ENCODE measurements at regions not wholly inside any gene's neighbourhood (a gene's known extent, or its start where the extent isn't known, plus 50 kb on each side); places are given as distances from the start of the nearest gene placed in this dataset.

DNA sequence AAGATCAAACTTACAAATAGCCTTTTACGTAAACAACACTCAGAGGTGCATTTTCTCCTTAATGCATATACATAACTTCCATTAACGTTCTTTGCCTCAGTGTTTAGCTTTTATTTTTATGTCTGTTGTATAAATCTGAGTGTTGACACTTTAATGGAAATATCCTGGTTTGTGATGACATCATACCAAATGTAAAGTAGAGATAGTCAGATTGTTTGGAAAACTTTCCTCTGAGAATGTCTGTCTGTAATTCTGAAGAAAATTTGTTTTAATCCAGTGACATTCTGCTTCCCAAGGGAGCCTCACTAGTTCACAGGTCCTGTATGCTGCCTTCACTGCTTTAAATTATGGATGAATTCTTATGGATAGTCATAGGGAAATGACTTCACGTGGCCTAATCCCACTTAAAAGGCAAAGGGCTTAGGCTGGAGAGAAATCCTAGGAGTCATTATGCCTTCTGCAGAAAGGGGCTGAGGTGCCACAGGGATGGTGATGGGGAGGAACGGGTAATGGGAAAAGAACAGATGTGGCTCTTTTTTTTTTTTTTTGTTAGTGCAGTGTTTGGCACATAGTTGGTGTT is 93.2 kb downstream of the DNAJB9 start:
- TF ChIP-seq GATA3 (IDR thresholded peaks at IDR 0.05; ENCODE audit: low read depth, low read length) (no peak), GATA2 (IDR thresholded peaks at IDR 0.05; ENCODE audit: low read depth, low read length) (no peak)

DNA sequence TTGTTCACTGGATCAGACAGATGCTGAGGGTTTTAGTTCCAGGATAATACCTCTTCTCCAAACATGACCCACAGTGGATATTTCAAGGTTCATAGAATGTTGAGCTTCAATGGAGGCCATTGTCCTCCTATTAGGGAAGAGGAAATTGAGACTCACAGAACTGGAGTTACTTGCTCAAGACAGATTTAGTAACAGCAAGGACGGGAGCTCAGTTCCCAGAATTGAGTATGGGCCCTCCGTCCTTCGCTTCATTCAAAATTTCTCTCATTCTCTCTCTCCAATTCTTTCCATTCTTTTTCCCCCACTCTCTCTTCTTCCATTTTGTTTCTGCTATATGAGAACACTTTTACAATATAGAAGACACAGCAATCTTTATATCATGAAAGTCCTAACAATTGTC is 94.0 kb downstream of the DNAJB9 start:
- TF ChIP-seq GATA2 (IDR thresholded peaks at IDR 0.05; ENCODE audit: low read depth, low read length) (no peak), GATA3 (IDR thresholded peaks at IDR 0.05; ENCODE audit: low read depth, low read length) (no peak)

DNA sequence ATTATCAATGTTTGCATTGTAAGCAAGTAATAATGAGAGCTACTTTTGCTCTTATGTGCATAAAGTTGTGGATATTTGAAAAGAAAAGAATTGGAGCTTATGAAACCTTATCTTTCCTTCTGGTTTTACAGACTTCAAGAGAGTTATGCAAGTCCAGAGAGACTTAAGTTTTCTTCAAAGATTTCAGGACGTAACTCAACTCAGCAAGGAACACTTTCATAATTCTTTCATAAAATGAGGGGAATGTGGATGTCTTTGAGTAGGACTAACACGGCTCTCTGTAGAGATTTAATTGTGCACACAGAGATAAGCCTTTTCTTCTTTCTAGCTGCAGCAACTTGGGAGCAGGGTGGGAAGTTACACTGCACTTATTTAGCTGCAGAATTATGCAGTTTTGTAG is 97.5 kb downstream of the DNAJB9 start:
- TF ChIP-seq GATA2 (IDR thresholded peaks at IDR 0.05; ENCODE audit: low read depth, low read length), result no peak
- TF ChIP-seq GATA3 (IDR thresholded peaks at IDR 0.05; ENCODE audit: low read depth, low read length), result no peak

DNA sequence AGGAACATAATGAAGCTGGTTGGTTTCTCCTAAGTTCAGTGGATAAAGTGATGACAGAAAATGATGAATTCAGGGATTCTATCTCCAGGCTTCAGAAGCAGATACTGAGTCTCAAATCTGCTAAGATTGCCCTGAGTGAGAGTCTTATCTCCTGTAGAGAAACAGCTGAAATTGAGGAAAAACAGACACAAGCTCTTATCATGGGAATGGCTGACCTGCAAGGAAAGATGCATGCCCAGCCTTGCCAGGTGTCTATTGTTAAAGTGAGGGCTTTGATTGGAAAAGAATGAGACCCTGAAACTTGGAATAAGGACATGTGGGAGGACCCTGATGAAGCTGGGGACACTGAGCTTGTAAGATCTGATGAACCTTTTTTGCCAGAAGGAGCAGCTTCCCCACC is 100.3 kb downstream of the DNAJB9 start:
- TF ChIP-seq GATA3 (IDR thresholded peaks at IDR 0.05; ENCODE audit: low read depth, low read length), result no peak
- TF ChIP-seq GATA2 (IDR thresholded peaks at IDR 0.05; ENCODE audit: low read depth, low read length), result no peak

DNA sequence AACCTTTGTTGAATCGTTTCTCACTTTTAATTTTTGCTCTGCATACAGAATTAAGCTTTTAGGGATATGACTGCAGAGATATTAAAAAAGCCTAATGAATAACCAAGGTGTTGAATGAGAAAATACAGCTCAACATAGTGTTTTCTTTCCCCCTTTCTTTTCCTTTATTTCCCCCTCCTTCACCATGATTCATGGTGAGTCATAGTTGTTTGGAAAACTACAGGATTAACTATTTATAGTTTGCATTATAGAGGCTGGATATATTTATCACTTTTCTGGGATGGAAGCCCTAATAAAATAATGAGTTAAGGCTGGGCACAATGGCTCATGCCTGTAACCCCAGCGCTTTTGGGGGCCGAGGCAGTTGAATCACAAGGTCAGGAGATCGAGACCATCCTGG is 115.0 kb downstream of the DNAJB9 start:
- no peak for TF ChIP-seq GATA3 (IDR thresholded peaks at IDR 0.05; ENCODE audit: low read depth, low read length)
- no peak for TF ChIP-seq GATA2 (IDR thresholded peaks at IDR 0.05; ENCODE audit: low read depth, low read length)

DNA sequence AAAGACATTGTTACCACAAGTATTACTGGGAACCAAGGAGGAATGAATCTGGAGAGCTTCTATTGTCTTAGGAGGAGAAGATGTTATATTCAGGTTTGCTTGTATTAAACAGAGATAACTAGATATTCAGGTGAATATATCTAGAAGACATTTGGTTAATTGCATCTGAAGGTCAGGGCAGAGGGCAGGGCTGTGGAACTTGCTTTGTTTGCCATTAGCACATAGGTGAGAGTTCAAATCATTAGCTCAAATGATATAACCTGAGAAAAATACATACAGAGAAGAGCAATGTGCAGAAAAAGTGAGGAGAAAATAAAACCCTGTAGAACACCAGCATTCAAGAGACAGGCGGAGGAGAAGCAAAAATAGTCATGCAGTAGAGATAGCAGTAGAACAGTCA is 116.8 kb downstream of the DNAJB9 start:
- no peak for TF ChIP-seq GATA2 (IDR thresholded peaks at IDR 0.05; ENCODE audit: low read depth, low read length)
- TF ChIP-seq GATA3 (IDR thresholded peaks at IDR 0.05; ENCODE audit: low read depth, low read length), result no peak

DNA sequence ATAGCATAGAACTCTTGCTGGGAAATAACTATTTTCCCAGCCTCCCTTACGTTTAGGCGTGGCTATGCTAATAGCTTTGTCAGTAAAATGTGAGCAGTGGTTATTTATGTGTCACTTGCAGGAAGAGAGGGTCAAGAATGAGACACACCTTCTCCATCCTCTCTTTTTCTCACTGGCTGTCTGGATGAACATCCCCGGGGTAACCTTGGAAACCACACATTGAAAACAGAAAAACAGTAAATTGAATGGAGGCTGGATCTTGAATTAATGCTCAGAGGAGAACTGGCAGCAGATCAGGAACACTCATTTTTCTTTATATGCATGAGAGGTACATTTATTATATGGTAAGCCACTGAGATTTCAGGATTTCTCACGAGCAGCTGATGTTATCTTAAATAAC is 127.6 kb downstream of the DNAJB9 start:
- TF ChIP-seq GATA3 (IDR thresholded peaks at IDR 0.05; ENCODE audit: low read depth, low read length) (no peak), GATA2 (IDR thresholded peaks at IDR 0.05; ENCODE audit: low read depth, low read length) (no peak)

DNA sequence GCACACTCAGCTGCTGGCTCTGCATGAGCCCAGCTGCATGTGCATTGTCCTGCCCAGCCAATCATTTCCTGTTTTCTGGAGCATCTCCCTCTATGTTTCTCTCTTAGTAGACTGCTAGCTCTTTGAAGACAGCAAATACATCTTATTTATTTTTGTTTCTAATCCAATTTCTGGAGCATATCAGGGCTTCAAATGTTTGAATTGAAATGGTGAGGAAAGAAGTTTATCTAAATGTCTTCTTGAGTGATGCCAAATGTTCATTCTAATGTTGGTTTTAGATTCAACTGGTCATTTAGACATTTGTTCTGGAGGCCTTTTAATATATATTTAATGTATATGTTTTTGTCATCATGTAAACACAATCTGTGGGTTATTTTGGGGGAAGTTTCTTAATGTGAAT is 141.9 kb downstream of the DNAJB9 start:
- no peak for TF ChIP-seq GATA2 (IDR thresholded peaks at IDR 0.05; ENCODE audit: low read depth, low read length)
- TF ChIP-seq GATA3 (IDR thresholded peaks at IDR 0.05; ENCODE audit: low read depth, low read length), result no peak

DNA sequence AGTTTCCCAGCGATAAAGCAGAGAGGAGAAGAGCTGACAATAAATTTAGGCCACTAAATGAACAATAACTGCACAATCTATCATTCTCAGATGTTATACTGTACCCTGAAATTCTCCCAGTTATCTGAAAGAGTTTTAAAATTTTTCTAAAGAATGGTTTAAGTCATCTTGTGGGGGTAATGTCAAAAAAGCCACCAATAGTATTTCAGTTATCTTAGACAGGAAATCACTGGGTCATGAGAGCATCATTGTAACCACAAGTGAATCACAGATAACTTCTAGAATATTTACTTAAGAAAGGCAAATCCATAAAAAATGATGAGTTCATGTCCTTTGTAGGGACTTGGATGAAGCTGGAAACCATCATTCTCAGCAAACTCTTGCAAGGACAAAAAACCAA is 147.1 kb downstream of the DNAJB9 start:
- TF ChIP-seq GATA2 (IDR thresholded peaks at IDR 0.05; ENCODE audit: low read depth, low read length), result no peak
- TF ChIP-seq GATA3 (IDR thresholded peaks at IDR 0.05; ENCODE audit: low read depth, low read length), result no peak

DNA sequence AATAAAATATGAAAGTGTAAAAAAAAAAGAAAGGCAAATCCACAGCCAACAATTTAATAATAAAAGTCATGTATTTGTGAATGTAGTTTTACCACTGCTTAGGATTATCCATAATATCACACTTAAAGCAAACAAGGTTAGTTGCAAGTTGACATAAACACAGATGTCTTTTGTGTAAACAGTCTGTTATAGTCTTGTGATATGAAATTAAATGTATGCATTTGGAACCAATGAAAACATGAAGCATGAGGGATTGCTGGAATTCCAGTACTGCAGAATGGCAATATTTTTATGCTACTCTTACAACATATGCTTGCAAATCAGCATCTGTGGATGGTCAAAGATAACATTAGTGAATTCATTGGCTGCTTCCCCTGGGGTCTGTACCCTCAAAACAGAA is 148.1 kb downstream of the DNAJB9 start:
- TF ChIP-seq GATA3 (IDR thresholded peaks at IDR 0.05; ENCODE audit: low read depth, low read length) (no peak), GATA2 (IDR thresholded peaks at IDR 0.05; ENCODE audit: low read depth, low read length) (no peak)

DNA sequence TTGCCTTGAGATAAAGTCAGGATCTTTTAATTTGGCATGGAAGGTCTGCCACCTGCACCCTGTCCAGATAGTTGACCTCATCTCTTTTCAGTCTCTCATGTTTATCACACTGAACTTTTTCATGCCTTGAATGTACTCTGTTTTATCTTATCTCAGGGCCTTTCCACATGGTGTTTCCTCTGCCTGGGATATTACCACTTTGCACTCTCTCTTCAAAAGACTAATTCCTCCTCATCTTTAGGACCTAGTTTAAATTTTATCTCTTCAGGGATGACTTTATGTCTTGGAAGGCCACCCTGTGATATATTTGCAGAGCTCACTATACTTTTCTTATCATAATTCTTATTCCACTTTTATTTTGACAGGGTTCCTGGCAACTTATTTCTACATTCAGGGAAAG is 150.0 kb downstream of the DNAJB9 start:
- TF ChIP-seq GATA3 (IDR thresholded peaks at IDR 0.05; ENCODE audit: low read depth, low read length), result no peak
- no peak for TF ChIP-seq GATA2 (IDR thresholded peaks at IDR 0.05; ENCODE audit: low read depth, low read length)

DNA sequence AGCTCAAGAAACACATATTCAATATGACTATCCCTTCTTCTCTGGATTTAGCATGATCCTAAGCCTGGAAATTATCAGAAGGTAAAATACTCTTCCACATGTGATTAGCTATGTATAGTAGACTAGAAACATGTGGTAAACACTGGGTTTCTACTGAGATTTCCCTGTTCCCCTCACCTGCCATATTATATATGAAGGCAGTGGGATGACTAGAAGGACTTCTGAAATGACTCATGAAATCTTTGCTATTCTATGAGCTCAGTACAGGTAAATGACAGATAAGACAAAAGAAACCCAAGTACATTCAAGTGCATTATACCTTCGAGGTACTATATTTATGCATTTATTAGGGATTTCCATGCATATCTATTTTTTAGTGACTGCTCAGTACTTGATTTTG is 152.9 kb downstream of the DNAJB9 start:
- TF ChIP-seq GATA3 (IDR thresholded peaks at IDR 0.05; ENCODE audit: low read depth, low read length) (no peak), GATA2 (IDR thresholded peaks at IDR 0.05; ENCODE audit: low read depth, low read length) (no peak)

DNA sequence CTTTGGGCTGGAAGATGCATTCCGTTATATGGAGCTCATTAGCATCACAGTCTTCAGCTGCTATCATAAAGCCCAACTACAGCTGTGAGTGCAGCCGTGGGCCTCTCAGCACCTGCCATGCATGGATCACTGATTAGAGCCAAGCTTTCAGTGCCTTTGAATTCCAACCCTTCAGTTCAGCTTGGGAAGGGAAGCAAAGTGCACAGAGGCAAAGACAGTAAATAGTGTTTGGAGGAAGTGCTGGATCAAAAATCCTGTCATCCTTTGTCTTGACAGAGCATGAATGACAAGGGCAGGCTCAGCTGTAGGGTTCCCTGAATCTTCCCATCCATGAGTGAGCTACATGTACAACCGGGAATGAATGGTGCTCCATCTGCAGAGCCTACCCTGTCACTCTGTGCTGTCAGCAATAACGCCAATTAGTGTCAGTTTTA is 153.7 kb downstream of the DNAJB9 start:
- TF ChIP-seq GATA3 (IDR thresholded peaks at IDR 0.05; ENCODE audit: low read depth, low read length) (no peak), GATA2 (IDR thresholded peaks at IDR 0.05; ENCODE audit: low read depth, low read length) (no peak)

DNA sequence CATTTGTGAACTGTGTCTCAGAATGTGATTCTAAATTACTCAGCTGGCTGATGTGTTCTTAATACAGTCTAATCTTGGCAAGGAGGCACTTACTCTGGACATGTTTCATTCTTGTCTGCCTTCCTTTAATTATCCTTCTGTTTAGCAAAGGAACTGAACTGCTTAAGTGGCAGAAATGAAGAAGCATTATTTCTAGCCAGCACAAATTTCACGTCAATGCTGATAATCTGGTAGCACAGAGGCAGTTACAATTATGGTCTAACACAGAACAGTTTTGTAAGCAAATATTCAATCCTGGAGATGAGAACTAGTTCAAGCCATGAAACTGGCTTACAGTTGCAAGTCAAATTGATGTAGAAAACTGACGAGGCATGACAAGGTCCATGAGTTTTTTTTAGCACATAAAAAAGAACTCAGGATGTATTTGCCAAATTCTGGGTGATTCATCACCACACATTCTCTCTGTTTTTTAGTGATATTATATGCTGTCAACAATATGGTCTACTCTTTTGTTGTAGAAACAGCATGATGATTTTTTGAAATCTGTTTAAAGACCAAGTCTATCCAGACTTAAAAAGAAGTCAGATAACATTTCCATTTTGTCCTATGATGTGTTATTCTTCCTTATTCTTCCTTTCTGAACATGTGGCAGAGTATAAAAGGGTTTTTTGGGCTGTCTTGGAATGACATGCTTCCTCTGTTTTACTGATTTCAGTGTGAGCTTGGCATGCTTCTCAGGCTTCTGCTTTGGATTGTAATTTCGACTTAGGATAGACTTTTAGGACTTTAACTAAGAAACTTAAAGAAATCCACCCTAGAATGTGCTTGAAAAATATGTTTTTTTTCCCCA is 154.8 kb downstream of the DNAJB9 start:
- no peak for TF ChIP-seq GATA3 (IDR thresholded peaks at IDR 0.05; ENCODE audit: low read depth, low read length)
- TF ChIP-seq GATA2 (IDR thresholded peaks at IDR 0.05; ENCODE audit: low read depth, low read length), result no peak

DNA sequence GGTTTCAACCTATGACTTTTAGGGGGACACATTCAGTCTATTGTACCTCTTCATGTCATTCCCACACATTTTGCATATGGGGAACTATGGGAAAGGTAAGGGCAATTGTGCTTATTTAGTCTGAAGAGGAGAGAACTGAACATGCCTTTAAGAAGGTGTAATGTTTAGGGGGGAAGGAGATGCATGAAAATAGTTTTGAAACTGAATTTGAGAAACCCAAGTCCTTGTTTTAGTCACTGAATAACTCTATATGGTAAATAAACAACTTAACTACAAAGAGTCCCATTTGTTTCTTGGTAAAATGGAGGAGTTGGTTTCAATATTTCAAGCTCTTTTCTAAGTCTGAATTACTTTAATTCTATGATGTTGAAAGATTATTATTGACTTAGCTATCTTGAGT is 166.1 kb downstream of the DNAJB9 start:
- TF ChIP-seq GATA2 (IDR thresholded peaks at IDR 0.05; ENCODE audit: low read depth, low read length), result no peak
- no peak for TF ChIP-seq GATA3 (IDR thresholded peaks at IDR 0.05; ENCODE audit: low read depth, low read length)

Measured in SH-SY5Y (cell line).